HG02623 (cell line): ENCODE measurements at regions not wholly inside any gene's neighbourhood (a gene's known extent, or its start where the extent isn't known, plus 50 kb on each side); places are given as distances from the start of the nearest gene placed in this dataset.

Experiments used
- ATAC-seq: cut with Tn5 transposase; IDR thresholded peaks from one replicate; pipeline ENCODE4 v1.9.1; 2021; ENCODE audit warnings: moderate library complexity; ENCODE audit not compliant: unreplicated experiment

GRCh38 chr14:87186737-87187136 lies 806.2 kb downstream of the GALC start:
- no peak for ATAC-seq

GRCh38 chr14:87185961-87186560 lies 806.9 kb downstream of the GALC start:
- no peak for ATAC-seq

GRCh38 chr14:87184180-87184579 lies 808.8 kb downstream of the GALC start:
- no peak for ATAC-seq

- no peak for ATAC-seq
These were observed 811.7 kb downstream of the GALC start for GRCh38 chr14:87181288-87181687.

GRCh38 chr14:87179936-87180335 lies 813.0 kb downstream of the GALC start:
- no peak for ATAC-seq

GRCh38 chr14:87178277-87178676 lies 814.7 kb downstream of the GALC start:
- no peak for ATAC-seq

- no peak for ATAC-seq
These were observed 817.8 kb downstream of the GALC start for GRCh38 chr14:87175175-87175574.

- ATAC-seq, result no peak
These were observed 821.8 kb downstream of the GALC start for GRCh38 chr14:87171141-87171540.

- ATAC-seq, result no peak
These were observed 822.8 kb downstream of the GALC start for GRCh38 chr14:87170179-87170578.

GRCh38 chr14:87169362-87169761 lies 823.6 kb downstream of the GALC start:
- no peak for ATAC-seq

- no peak for ATAC-seq
These were observed 831.5 kb downstream of the GALC start for GRCh38 chr14:87161502-87161901.

GRCh38 chr14:87160989-87161388 lies 832.0 kb downstream of the GALC start:
- ATAC-seq, result no peak

GRCh38 chr14:87158283-87158682 lies 834.7 kb downstream of the GALC start:
- no peak for ATAC-seq

- ATAC-seq, result no peak
These were observed 836.1 kb downstream of the GALC start for GRCh38 chr14:87156878-87157277.

GRCh38 chr14:87155856-87156488 lies 837.0 kb downstream of the GALC start:
- no peak for ATAC-seq

- ATAC-seq, result no peak
These were observed 839.1 kb downstream of the GALC start for GRCh38 chr14:87153901-87154300.

- no peak for ATAC-seq
These were observed 839.6 kb downstream of the GALC start for GRCh38 chr14:87153391-87153790.

- ATAC-seq, result no peak
These were observed 840.3 kb downstream of the GALC start for GRCh38 chr14:87152693-87153092.

- no peak for ATAC-seq
These were observed 843.2 kb downstream of the GALC start for GRCh38 chr14:87149583-87150354.

- no peak for ATAC-seq
These were observed 844.3 kb downstream of the GALC start for GRCh38 chr14:87148655-87149054.

GRCh38 chr14:87142551-87143211 lies 850.3 kb downstream of the GALC start:
- no peak for ATAC-seq

- ATAC-seq, result no peak
These were observed 851.2 kb downstream of the GALC start for GRCh38 chr14:87141801-87142200.
